Brain microvascular endothelial cell (primary cell): ENCODE measurements at regions not wholly inside any gene's neighbourhood (a gene's known extent, or its start where the extent isn't known, plus 50 kb on each side); places are given as distances from the start of the nearest gene placed in this dataset.
"Not testable (repeated sequence)": the region's sequence is repeated elsewhere in the genome, so short reads cannot be mapped to it uniquely, and the experiment has no call there.

Experiments used
- DNase-seq: peaks from one replicate; pipeline ENCODE4 v3.0.0-alpha.2; 2020
- H3K27ac ChIP-seq: fragments of 250-450 bp; sonication (Bioruptor Pico); 2 replicates; pipeline ENCODE4 v1.5.1; 2020; ENCODE audit warnings: mild to moderate bottlenecking, moderate library complexity
- H3K27me3 ChIP-seq: fragments of 250-450 bp; sonication (Bioruptor Pico); replicated peaks from 2 replicates; pipeline ENCODE4 v1.5.1; 2020; ENCODE audit warnings: mild to moderate bottlenecking
- H3K36me3 ChIP-seq: fragments of 250-450 bp; sonication (Bioruptor Pico); replicated peaks from 2 replicates; pipeline ENCODE4 v1.5.1; 2020; ENCODE audit warnings: mild to moderate bottlenecking
- H3K4me3 ChIP-seq: 2 replicates; pipeline ENCODE4 v1.5.1; 2011; ENCODE audit warnings: low read depth, mild to moderate bottlenecking, control low read depth, low read length, moderate library complexity
- in situ Hi-C: cut with HindIII; loops from 2 replicates; pipeline ENCODE4 v1.10.0; 2017; ENCODE audit warnings: low sequenced_read_pairs, low pct_ligation_motif_present
- TF ChIP-seq, protein P1 (sequence below): IDR thresholded peaks from 2 replicates; pipeline ENCODE4 v1.5.1; 2011; ENCODE audit warnings: low read depth, mild to moderate bottlenecking, moderate library complexity, low read length, control low read depth, inconsistent platforms; ENCODE audit errors: missing control alignments

DNA sequence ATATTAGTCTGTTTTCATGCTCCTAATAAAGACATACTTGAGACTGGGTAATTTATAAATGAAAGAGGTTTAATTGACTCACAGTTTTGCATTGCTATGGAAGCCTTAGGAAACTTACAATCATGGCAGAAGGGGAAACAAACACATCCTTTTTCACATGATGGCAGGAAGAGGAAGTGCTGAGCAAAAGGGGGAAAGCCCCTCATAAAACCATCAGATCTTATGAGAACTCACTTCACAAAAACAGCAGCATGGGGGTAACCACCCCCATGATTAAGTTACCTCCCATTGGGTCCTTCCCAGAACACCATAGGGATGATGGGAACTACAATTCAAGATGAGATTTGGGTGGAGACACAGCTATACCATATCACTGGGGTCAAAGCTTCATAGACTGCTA is 254.2 kb downstream of the ERMARD start:
- Histone ChIP-seq H3K27ac (no peak overlapping the region), H3K4me3 (no peak overlapping the region), H3K36me3 (no peaks in the 10 kb centered on the region), H3K27me3 (no peaks in the 10 kb centered on the region)
- DNase-seq, result no peak
- TF ChIP-seq, protein P1, sequence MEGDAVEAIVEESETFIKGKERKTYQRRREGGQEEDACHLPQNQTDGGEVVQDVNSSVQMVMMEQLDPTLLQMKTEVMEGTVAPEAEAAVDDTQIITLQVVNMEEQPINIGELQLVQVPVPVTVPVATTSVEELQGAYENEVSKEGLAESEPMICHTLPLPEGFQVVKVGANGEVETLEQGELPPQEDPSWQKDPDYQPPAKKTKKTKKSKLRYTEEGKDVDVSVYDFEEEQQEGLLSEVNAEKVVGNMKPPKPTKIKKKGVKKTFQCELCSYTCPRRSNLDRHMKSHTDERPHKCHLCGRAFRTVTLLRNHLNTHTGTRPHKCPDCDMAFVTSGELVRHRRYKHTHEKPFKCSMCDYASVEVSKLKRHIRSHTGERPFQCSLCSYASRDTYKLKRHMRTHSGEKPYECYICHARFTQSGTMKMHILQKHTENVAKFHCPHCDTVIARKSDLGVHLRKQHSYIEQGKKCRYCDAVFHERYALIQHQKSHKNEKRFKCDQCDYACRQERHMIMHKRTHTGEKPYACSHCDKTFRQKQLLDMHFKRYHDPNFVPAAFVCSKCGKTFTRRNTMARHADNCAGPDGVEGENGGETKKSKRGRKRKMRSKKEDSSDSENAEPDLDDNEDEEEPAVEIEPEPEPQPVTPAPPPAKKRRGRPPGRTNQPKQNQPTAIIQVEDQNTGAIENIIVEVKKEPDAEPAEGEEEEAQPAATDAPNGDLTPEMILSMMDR, result no peak
- in situ Hi-C loops, result no loop called here

DNA sequence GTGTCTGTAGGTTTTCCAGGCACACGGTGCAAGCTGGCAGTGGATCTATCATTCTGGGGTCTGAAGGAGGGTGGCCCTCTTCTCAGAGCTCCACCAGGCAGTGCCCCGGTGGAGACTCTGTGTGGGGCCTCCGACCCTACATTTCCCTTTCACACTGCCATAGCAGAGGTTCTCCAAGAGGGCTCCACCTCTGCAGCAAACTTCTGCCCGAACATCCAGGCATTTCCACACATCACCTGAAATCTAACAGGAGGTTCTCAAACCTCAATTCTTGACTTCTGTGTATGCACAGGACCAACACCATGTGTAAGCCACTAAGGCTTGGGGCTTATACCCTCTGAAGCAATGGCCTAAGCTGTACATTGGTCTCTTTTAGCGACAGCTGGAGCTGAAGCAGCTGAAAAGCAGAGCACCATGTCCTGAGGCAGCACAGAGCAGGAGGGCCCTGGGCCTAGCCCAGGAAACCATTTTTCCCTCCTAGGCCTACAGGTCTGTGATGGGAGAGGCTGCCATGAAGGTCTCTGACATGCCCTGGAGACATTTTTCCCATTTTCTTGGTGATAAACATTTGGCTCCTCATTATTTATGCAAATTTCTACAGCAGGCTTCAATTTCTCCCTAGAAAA is 253.3 kb downstream of the ERMARD start:
- TF ChIP-seq, protein P1, result no peak
- in situ Hi-C loops, result no loop called here
- Histone ChIP-seq H3K27ac (no peak overlapping the region), H3K36me3 (no peaks in the 10 kb centered on the region), H3K27me3 (no peaks in the 10 kb centered on the region), H3K4me3 (no peak overlapping the region)
- DNase-seq, result no peak

DNA sequence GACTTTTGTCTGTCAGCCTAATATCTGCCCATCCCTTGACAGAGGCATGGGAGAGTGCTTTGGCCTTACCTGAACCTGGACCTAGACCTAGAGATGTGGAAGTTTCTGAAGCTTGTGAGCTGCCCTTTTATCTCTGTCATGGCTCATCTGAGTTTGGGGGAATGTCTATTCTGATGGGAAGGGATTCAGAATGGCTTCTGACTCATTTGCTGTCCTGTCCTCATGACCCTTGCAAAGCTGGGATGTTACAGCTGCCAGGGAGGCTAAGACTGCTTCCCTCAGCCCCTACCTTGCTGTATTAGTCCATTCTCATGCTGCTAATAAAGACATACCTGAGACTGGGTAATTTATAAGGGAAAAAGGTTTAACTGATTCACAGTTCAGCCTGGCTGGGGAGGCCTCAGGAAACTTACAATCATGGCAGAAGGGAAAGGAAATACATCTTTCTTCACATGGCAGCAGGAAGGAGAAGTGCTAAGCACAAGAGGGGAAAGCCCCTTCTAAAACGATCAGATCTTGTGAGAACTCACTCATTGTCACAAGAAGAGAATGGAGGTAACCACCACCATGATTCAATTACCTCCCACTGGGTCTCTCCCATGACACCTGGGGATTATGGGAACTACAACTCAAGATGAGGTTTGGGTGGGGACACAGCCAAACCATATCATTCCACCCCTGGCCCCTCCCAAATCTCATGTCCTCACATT is 252.2 kb downstream of the ERMARD start:
- H3K36me3 ChIP-seq, result no peaks in the 10 kb centered on the region
- H3K27me3 ChIP-seq, result no peaks in the 10 kb centered on the region
- in situ Hi-C loops, result no loop called here
- H3K4me3 ChIP-seq, result no peak overlapping the region
- no peak for DNase-seq
- H3K27ac ChIP-seq, result no peak overlapping the region
- TF ChIP-seq, protein P1, result no peak

DNA sequence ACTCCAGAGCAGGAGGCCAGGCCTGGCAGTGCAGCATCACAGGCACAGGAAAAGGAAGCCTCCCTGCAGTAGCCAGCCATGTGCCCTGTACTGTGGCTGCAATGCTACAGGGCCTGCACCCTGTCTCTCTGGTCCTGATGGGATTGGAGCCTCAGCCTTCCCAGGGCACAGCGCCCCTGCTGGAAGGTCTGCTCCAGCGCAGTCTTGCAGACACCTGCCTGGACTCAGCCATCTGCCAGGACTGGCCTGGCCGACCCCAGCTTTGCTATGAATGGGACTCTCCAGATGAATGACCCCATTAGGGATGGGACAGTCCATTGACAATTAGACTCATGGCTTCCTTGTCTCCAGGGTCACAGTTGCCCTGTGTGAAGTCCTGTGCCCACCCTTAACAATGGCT is 251.6 kb downstream of the ERMARD start:
- in situ Hi-C loops, result no loop called here
- no peak for DNase-seq
- no peaks in the 10 kb centered on the region for H3K36me3 ChIP-seq
- TF ChIP-seq, protein P1, result no peak
- no peaks in the 10 kb centered on the region for H3K27me3 ChIP-seq
- H3K27ac ChIP-seq, result no peak overlapping the region
- no peak overlapping the region for H3K4me3 ChIP-seq

DNA sequence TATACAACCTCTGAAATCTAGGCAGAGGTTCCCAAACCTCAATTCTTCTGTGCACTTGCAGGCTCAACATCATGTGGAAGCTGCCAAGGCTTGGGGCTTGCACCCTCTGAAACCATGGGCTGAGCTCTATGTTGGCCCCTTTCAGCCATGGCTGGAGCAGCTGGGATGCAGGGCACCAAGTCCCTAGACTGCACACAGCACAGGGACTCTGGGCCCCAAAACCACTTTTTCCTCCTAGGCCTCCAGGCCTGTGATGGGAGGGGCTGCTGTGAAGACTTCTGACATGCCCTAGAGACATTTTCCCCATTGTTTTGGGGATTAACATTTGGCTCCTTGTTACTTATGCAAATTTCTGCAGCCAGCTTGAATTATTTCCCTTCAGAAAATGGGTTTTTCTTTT is 250.4 kb downstream of the ERMARD start:
- H3K27me3 ChIP-seq, H3K4me3 ChIP-seq, in situ Hi-C loops, H3K27ac ChIP-seq, H3K36me3 ChIP-seq, DNase-seq: not testable (repeated sequence)

DNA sequence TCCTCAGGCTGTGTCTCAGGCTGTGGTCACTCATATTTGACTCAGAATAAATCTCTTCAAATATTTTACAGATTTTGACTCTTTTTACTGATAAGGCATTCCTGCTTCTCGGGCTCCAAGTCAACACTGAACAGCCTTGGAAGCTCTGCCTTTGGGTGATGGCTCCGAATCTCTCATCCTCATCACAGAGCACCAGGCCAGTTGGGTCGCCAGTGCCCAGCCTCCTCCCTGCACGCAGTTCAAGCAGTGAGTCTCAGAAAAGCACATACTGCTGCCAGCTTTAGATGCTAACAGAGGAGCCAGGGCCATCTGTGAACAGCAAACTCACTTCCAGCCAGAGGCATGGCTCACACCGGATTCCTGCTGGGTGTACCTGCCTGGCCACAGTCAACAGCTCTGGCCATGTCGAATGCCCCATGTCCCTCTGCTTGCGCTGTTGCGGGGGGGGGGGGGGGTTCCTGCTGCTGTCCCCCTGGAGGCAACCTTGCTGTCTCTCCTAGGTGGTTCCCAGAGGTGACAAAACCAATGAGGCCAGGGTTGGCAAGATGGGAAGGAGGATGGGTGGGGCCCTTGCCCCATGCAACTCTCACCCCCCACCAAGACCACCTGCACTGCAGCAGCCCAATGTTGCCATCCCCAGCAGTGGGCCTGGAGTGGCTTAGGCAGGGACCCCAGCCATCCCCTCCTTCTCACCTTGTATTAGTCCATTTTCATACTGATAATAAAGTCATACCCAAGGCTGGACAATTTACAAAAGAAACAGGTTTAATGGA is 248.8 kb downstream of the ERMARD start:
- H3K4me3 ChIP-seq, result no peak overlapping the region
- no peaks in the 10 kb centered on the region for H3K36me3 ChIP-seq
- H3K27me3 ChIP-seq, result no peaks in the 10 kb centered on the region
- in situ Hi-C loops, result no loop called here
- H3K27ac ChIP-seq, result no peak overlapping the region
- TF ChIP-seq, protein P1, result no peak
- DNase-seq, result no peak
